IPS DF 19.7 (cell line): ENCODE measurements at regions not wholly inside any gene's neighbourhood (a gene's known extent, or its start where the extent isn't known, plus 50 kb on each side); places are given as distances from the start of the nearest gene placed in this dataset.

Experiments
- DNase-seq: peaks from one replicate; pipeline ENCODE4 v3.0.0-alpha.2; 2013; ENCODE audit warnings: low read depth, low spot score

DNA sequence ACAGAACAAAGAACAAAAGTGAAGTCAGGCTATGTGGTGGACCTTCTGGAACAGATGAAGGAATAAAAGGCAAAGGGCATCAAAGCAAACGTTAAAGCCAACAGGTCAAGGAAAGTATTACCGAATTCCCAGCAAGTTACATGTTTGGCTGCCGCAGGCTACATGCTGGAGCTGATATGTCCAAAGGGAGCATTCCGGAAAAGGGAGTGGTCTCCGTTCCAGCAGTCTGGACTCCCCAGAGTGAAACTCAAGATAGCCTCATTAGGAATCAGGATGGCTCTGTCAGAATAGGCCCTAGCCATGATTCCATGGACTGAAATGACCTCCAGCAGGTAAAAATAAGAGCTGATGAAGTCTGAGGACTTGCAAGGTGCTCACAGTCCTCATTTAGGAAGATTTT, 379.8 kb upstream of the PRICKLE1 start:
- DNase-seq, result no peak

GRCh38 chr12:42968426-42968825, 378.9 kb upstream of the PRICKLE1 start:
- no peak for DNase-seq

GRCh38 chr12:42967850-42968249, 378.3 kb upstream of the PRICKLE1 start:
- DNase-seq, result no peak

GRCh38 chr12:42963988-42964387, 374.4 kb upstream of the PRICKLE1 start:
- DNase-seq, result no peak

DNA sequence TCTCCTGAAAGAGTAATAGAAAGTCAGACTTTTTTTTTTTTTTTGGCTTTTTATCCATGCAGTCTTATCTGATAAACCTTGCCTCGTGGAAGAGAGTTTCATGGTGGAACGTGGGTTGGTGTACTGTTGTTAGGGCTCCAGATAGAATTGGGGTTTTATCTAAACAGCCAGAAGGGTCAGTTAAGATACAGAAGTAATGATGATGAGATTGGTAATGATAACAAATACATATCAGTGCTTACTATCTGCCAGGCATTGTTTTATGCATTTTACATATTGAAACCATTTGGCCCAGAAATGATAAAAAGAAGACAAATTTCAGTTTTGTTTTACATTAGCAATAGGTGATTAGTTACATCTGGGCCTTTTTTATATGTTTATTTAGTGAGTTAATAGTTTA, 372.8 kb upstream of the PRICKLE1 start:
- no peak for DNase-seq

DNA sequence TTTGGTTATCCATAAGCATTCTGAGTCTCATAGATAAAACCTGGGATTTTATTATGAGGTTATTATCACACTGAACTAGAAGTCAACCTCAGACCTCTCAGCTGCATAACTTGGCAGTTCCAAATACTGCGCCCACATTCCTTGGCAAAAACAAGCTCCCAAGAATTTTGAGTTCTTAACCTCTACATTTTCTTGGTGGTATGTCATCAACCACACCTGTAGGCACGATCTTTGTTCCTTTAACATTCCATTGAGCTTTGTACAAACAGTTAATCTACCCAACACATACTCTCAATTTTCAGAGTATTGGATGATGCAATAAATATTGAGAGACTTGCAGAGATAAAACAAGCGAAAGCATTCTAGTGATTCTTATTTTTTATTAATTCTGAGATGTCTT, 371.8 kb upstream of the PRICKLE1 start:
- no peak for DNase-seq

DNA sequence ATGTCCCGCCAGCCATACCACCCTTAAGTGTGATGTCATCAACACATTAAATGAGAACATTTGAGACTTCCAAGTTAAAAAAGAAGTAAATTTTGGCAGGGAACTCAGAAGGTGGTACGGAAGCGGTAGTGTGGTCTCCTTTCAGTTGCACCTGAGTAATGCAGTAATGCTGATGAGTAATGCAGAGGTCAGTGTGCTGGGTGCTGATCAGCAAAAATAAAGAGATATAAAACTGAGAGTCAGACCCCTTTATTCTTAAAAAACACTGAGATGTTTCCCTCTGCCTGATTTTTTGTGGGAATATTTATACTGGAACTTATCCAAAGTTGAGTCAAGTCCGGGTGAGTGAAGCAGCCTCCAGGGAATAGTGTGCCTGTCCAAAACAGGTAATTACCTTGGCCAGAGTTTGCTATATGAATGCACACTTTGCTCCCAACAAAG, 370.6 kb upstream of the PRICKLE1 start:
- no peak for DNase-seq

DNA sequence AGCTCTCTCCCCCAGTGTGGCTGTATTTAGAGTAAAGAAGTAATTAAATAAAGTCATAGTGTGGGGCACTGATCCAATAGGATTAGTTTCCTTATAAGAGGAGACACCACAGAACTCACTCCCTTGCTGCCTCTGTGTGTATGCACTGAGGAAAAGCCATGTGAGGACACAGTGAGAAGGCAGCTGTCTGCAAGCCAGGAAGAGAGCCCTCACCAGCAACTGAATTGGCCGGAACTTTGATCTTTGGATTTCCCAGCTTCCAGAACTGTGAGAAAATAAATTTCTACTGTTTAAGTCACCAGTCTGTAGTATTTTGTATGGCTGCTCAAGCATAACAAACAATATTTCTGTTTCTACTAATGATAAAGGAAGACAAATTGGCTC, 368.7 kb upstream of the PRICKLE1 start:
- DNase-seq, result no peak

DNA sequence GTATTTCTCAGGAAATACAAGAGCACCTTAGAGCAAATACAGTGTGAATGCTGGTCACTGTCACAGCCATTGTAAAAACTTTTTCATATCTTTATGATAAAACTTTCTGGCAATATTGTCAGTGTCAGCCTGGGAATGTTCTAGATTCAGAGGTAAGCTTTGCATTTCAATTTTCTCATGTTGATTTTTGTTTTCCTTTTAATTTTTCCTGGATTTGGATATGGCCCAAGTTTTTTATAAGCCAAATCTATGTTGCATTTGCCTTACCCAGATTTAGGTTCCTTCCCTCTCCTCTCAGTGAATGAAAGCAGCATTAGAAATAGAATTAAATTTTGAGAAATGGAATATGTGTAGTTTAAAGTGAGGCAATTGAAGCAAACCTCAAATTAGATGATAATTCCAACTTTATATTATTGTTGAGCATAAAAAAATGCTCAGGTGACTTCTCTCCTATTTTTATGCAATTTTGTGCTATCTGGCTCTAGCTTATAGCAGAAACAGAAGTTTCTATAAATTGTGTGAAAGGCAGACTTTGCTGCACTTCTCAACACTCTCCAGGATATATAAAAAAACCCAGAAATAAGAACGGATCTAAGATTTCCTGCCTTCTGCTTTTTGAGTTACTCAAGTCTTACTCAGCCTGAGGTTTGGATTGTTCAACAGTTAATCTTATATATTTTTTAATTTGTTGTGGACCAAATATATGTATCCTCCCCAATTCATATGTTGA, 368.2 kb upstream of the PRICKLE1 start:
- no peak for DNase-seq

GRCh38 chr12:42957136-42957535, 367.6 kb upstream of the PRICKLE1 start:
- DNase-seq, result no peak

DNA sequence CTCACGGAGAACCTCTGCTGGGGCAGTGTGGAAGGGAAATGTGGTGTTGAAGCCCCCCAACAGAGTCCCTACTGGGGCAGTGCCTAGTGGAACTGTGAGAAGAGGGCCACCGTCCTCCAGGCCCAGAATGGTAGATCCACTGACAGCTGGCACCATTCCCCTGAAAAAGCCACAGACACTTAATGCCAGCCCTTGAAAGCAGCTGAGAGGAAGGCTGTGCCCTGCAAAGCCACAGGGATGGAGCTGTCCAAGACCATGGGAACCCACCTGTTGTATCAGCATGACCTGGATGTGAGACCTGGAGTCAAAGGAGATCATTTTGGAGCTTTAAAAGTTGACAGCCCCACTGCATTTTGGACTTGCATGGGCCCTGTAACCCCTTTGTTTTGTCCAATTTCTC, 363.5 kb upstream of the PRICKLE1 start:
- DNase-seq, result no peak

DNA sequence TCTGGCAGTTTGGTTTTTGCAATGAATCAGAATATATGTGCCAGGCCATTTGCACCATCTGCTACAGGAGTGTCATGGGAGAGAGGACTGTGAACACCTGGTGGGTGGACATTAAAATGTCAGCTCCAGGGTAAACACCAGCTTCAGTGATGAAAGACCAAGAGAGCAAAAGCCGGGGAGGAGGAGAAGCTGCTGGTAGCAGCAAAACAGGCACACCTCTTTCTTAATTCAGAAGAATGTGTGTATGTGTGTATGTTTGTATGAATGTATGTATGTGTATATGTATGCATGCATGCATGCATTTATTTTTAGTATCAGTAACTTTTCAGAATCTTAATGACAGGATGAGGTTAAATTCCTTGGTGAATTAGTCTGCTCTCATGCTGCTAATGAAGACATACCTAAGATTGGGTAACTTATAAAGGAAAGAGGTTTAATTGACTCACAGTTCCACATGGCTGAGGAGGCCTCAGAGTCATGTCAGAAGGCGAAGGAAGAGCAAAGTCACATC, 357.4 kb upstream of the PRICKLE1 start:
- no peak for DNase-seq

DNA sequence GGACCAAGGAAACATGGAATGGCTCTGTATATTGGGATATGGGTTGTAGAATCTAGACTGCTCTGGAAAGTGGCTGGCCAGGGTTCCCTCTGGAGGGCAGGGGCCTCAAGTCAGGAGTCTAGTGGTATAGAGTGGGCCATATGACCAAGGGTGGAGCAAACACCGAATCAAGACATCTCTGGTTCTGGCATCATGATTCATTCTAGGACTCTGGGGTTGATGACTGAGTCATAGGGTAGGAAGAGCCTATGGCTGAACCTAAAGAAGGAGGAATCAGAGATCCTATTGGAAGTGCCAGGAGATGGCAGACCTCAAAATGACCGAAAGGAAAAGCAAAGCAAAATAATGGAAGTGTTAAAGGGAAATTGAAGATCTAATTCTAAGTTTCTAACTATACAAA, 356.4 kb upstream of the PRICKLE1 start:
- no peak for DNase-seq

GRCh38 chr12:42944516-42944915, 355.0 kb upstream of the PRICKLE1 start:
- DNase-seq, result no peak

DNA sequence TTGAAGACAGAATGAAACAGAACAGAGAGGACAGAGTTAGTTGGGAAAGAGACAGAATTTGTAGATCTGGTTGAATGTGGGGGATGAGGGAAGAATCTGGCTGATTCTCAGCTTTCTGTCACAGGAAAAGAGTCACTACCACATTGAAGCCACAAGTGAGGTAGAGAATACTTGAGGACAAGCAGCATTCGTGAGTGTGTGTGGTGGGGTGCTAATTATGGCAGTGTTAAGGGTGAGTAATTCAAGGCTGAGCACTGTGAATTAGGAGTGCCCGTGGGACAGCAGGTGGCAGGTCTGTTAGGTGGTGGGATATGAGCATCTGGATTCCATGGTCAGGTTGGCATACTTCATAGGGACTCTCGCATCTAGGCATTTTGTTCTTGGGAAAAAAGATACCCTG, 347.4 kb upstream of the PRICKLE1 start:
- DNase-seq, result no peak

DNA sequence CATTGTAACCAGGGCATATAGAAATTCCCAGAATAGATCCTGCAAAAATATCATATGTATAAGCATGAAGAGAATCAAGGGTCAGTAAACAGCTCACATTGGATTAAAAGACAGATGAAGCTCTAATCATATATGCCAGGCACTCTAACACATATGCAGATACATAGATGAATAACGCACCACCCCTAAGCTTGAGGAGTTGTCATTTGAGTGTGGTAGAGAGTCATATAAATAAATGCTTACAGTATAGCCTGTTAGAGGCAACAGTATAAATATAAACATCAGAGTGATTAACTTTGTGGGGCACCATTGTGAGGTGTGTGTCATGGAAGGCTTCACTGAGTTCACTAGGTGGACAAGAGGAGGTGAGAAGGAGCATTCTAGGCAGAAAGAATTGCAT, 346.7 kb upstream of the PRICKLE1 start:
- no peak for DNase-seq

DNA sequence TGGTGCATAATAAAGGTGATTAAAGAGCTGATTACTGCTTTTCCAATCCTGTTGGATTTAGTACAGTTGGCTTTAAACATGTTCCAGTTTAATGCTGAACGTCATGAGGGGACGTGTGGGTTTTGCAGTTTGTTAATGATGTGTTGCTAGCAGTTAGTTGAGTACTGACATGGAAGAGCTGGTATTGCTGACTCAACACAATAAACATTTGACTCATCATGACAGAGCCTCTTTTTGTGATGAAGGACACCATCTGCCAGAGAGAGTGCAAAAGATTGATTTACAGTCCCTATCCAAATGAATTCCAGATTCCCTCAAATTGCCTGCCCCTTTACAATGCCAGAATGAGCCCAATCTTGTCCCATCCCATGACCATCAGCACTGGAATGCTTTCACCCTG, 346.2 kb upstream of the PRICKLE1 start:
- no peak for DNase-seq

- no peak for DNase-seq
Observed at GRCh38 chr12:42935090-42935489, 345.5 kb upstream of the PRICKLE1 start.

DNA sequence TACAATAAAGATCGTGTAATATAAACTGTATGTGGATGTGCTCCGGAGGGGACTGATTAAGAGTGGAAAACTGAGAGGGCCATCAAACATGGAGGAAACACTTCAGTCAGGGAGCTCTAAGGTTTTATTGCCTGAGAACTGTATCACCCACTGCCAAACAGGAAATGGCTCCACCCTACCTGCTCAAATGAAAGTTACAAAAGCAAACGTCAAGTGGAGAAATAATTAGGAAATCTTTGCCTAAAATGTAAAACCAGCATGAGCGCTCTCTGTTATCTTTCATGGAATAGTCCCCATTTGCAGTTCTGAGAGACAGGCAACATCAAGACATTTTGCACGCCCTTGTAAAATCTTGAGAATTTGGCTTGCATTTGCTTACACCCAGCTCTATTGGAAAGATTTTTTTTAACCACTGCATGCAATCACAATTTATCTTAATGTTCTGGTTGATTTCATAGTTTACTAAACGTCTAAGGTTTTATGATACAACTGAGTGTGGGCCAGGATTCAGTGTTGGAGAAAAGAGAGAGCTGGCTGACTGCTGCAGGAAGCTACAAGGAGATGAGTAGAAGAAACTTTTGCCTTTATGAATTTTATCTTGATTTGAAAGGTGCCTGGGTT, 344.0 kb upstream of the PRICKLE1 start:
- no peak for DNase-seq

DNA sequence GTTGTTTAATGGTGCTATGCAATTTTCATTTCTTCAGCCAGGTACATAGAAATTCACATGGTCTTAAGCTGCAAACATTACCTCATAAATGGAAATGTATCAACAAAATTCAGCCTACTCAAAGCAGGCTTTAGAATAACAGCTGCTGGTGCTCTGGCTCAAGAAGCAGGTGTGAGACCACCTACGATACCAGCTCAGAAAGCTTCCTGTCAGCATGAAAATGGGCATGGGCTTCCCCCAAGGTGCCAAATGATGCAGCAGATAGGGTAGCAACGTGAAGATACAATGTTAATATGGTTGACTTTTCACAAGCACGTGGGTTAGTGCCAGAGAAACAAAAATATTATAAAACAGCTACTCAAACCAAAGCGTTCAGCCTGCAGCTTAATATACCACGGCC, 343.4 kb upstream of the PRICKLE1 start:
- DNase-seq, result no peak

DNA sequence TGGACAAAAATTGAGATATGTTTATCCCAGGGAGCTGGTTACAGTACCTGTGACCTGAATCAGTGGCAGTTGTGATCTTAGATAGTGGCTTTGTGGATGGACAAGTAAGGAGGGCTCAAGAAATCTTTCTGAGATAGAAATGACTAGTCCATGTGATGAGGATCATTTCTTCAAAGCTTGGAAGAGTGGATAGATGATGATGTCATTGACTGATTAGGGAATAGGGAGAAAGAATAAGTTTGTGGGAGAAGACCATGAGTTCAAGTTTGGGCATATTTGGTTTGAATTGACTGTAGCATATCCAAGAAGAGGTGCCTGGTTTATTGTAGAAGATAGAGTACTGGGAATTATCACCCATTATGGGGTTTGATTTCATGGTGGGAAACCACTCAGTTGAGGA, 336.7 kb upstream of the PRICKLE1 start:
- no peak for DNase-seq

DNA sequence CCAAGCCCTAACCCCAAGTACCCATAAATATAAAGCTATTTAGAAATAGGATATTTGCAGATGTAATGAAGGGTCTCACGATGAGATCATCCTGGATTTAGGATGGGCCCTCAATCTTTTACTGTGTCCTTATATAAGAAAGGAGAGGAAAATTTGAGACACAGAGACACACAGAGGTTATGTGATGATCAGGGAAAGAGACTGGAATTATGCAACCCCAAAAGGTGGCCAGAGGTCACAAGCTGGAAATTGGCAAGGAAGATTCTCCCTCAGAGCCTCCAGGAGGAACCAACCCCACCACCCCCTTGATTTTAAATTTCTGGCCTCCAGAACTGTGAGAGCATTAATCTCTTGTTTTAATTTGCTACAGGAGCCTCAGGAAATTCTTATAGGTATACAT, 334.9 kb upstream of the PRICKLE1 start:
- DNase-seq, result no peak

- DNase-seq, result no peak
Observed at GRCh38 chr12:42923583-42923982, 334.0 kb upstream of the PRICKLE1 start.
